HepG2 (cell line): ENCODE measurements at regions not wholly inside any gene's neighbourhood (a gene's known extent, or its start where the extent isn't known, plus 50 kb on each side); places are given as distances from the start of the nearest gene placed in this dataset.

Experiments
- ATAC-seq: fragments of 200-7000 bp; cut with Tn5 transposase; 3 replicates; pipeline ENCODE4 v1.9.1; 2020; ENCODE audit warnings: mild to moderate bottlenecking, moderate library complexity
- BruUV-seq: library from RNA; stranded (reverse); fragments of 400-500 nt; replicated peaks from 2 replicates; lab custom pipeline; 2021; lab: Mats Ljungman, UMichigan
- CTCF ChIA-PET: fragments of 300-600 bp; formaldehyde crosslinking; extraction: SDS; loops from one replicate; lab custom pipeline; 2021; ENCODE audit warnings: low total read pairs, inconsistent platforms, low intra/inter-chr PET ratio; lab: Yijun Ruan, JAX
- POLR2A ChIA-PET: fragments of 350-600 bp; sonication (Branson Sonifier 250); formaldehyde crosslinking; loops from one replicate; lab custom pipeline; 2020; ENCODE audit warnings: antibody characterized with exemption, inconsistent platforms; lab: Yijun Ruan, JAX
- DNase-seq: peaks from one replicate; pipeline ENCODE4 v3.0.0-alpha.2; 2015; ENCODE audit warnings: low spot score
- FAIRE-seq: peaks from 3 replicates; lab custom pipeline; 2011; peaks lifted over from hg19 to GRCh38; lab: Jason Lieb, UNC
- H2AFZ ChIP-seq: one replicate; pipeline ENCODE4 v1.6.1; 2011; ENCODE audit warnings: low read length, inconsistent platforms
- H3K27ac ChIP-seq: fragments of 300-600 bp; 3 replicates; pipeline ENCODE4 v1.8.0; 2011; ENCODE audit warnings: mixed run types, mild to moderate bottlenecking, mixed read lengths, low read length, inconsistent platforms; ENCODE audit not compliant: insufficient read depth; ENCODE audit errors: extremely low read length
- H3K27me3 ChIP-seq, 2 experiments: fragments of 200-600 bp in 1 of 2; 2 replicates in 1 of 2; 3 replicates in 1 of 2; pipeline versions ENCODE4 v1.6.0 to v1.8.0; 2011; ENCODE audit warnings: low read length in 2 of 2, mild to moderate bottlenecking in 2 of 2, moderate library complexity in 2 of 2, inconsistent platforms in 1 of 2; ENCODE audit not compliant: insufficient read depth in 2 of 2, control insufficient read depth in 1 of 2
- H3K36me3 ChIP-seq, 2 experiments: fragments of 200-600 bp in 1 of 2; replicated peaks in 1 of 2; 2 replicates in 1 of 2; 3 replicates in 1 of 2; pipeline versions ENCODE4 v1.5.1 to v1.8.0; 2011; ENCODE audit warnings: low read length in 2 of 2, inconsistent platforms in 1 of 2; ENCODE audit not compliant: insufficient read depth in 2 of 2, control insufficient read depth in 1 of 2
- H3K4me1 ChIP-seq: 2 replicates; pipeline ENCODE4 v1.5.1; 2012; ENCODE audit warnings: low read length, inconsistent platforms; ENCODE audit not compliant: insufficient read depth
- H3K4me2 ChIP-seq: 2 replicates; pipeline ENCODE4 v1.6.0; 2011; ENCODE audit warnings: low read depth, low read length, inconsistent platforms
- H3K4me3 ChIP-seq, 3 experiments: fragments of 200-600 bp in 1 of 3; sonication (generic), shearing (Covaris generic) in 1 of 3; replicated peaks in 1 of 3; 2 replicates each; pipeline ENCODE4 v1.5.1; 2011 to 2016; ENCODE audit warnings: low read length in 3 of 3, inconsistent platforms in 2 of 3, low read depth in 2 of 3, mild to moderate bottlenecking in 2 of 3, control low read depth in 1 of 3, mixed read lengths in 1 of 3; ENCODE audit not compliant: insufficient read depth in 1 of 3
- H3K79me2 ChIP-seq: one replicate; pipeline ENCODE4 v1.6.1; 2011; ENCODE audit warnings: low read length, inconsistent platforms; ENCODE audit not compliant: insufficient read depth
- H3K9ac ChIP-seq: 2 replicates; pipeline ENCODE4 v1.6.0; 2011; ENCODE audit warnings: mild to moderate bottlenecking, low read depth, low read length, inconsistent platforms; ENCODE audit not compliant: insufficient read depth
- H3K9me3 ChIP-seq: 2 replicates; pipeline ENCODE4 v1.5.1; 2012; ENCODE audit warnings: mild to moderate bottlenecking, low read length
- H4K20me1 ChIP-seq: 2 replicates; pipeline ENCODE4 v1.6.0; 2011; ENCODE audit warnings: inconsistent platforms, mild to moderate bottlenecking, low read length, moderate library complexity; ENCODE audit not compliant: insufficient read depth
- CENPBD1 ChIP-seq: sonication (generic); formaldehyde crosslinking; IDR thresholded peaks from 2 replicates; pipeline ENCODE4 v1.8.0; 2022; ENCODE audit warnings: missing genetic modification reagents, low read depth, mild to moderate bottlenecking, borderline replicate concordance
- HBP1 ChIP-seq: IDR thresholded peaks from 2 replicates; pipeline ENCODE4 v1.6.1; 2016; ENCODE audit warnings: low read depth, control low read depth
- HNRNPUL1 ChIP-seq: fragments of 200-400 bp; formaldehyde crosslinking; IDR thresholded peaks from 2 replicates; pipeline ENCODE4 v1.6.1; 2017; ENCODE audit warnings: low read depth, mild to moderate bottlenecking, low read length, moderate library complexity
- HOXA9 ChIP-seq: sonication (generic); formaldehyde crosslinking; IDR thresholded peaks from 2 replicates; pipeline ENCODE4 v1.8.1; 2022; ENCODE audit warnings: missing genetic modification reagents, mild to moderate bottlenecking, moderate library complexity, borderline replicate concordance
- IRF1 ChIP-seq: sonication (generic); formaldehyde crosslinking; IDR thresholded peaks from 2 replicates; pipeline ENCODE4 v1.4.0; 2020; ENCODE audit warnings: low read depth, mild to moderate bottlenecking, missing genetic modification reagents
- IRF9 ChIP-seq: sonication (generic); formaldehyde crosslinking; IDR thresholded peaks from 2 replicates; pipeline ENCODE4 v1.8.0; 2022; ENCODE audit warnings: missing genetic modification reagents, mild to moderate bottlenecking, borderline replicate concordance
- KLF16 ChIP-seq, 2 experiments: sonication (generic) in 1 of 2; formaldehyde crosslinking in 1 of 2; IDR thresholded peaks; 2 replicates each; pipeline versions ENCODE4 v1.6.1 to v1.8.0; 2016 to 2023; ENCODE audit warnings: missing genetic modification reagents in 2 of 2, missing compliant biosample characterization in 1 of 2
- MNT ChIP-seq: fragments of 450-650 bp; IDR thresholded peaks from 2 replicates; pipeline ENCODE4 v1.6.1; 2016
- NCOA5 ChIP-seq: sonication (generic); formaldehyde crosslinking; IDR thresholded peaks from 2 replicates; pipeline ENCODE4 v1.4.0; 2020; ENCODE audit warnings: missing genetic modification reagents
- NFE2L1 ChIP-seq: sonication (generic); formaldehyde crosslinking; IDR thresholded peaks from 2 replicates; pipeline ENCODE4 v1.4.0; 2020; ENCODE audit warnings: missing genetic modification reagents, mild to moderate bottlenecking, borderline replicate concordance
- NFIB ChIP-seq: sonication (generic); formaldehyde crosslinking; IDR thresholded peaks from 2 replicates; pipeline ENCODE4 v1.9.0; 2021; ENCODE audit warnings: missing genetic modification reagents, mild to moderate bottlenecking, borderline replicate concordance
- POLR2A ChIP-seq, 2 experiments: IDR thresholded peaks; 2 replicates each; pipeline ENCODE4 v1.6.1; 2011; ENCODE audit warnings: low read depth in 2 of 2, low read length in 2 of 2, mild to moderate bottlenecking in 1 of 2, moderate library complexity in 1 of 2; ENCODE audit not compliant: insufficient read depth in 1 of 2
- ZNF138 ChIP-seq: sonication (generic); formaldehyde crosslinking; IDR thresholded peaks from 2 replicates; pipeline ENCODE4 v1.5.0; 2020; ENCODE audit warnings: mild to moderate bottlenecking, low read depth, missing genetic modification reagents
- ZNF333 ChIP-seq: sonication (generic); formaldehyde crosslinking; IDR thresholded peaks from 2 replicates; pipeline ENCODE4 v1.4.0; 2020; ENCODE audit warnings: mild to moderate bottlenecking, missing genetic modification reagents, borderline replicate concordance
- ZNF800 ChIP-seq: sonication (generic); formaldehyde crosslinking; IDR thresholded peaks from 2 replicates; pipeline ENCODE4 v1.4.0; 2020; ENCODE audit warnings: missing genetic modification reagents
- ZSCAN25 ChIP-seq: sonication (generic); formaldehyde crosslinking; IDR thresholded peaks from 2 replicates; pipeline ENCODE4 v1.8.0; 2022; ENCODE audit warnings: mild to moderate bottlenecking, missing genetic modification reagents
- WGBS: methylation state at CpG from one replicate; pipeline ENCODE4 v1.1.6; 2017; ENCODE audit warnings: low lambda C conversion rate; 5-methylcytosine and 5-hydroxymethylcytosine counted together
- in situ Hi-C: cut with HindIII; loops from 2 replicates; pipeline ENCODE4 v1.10.0; 2017; ENCODE audit warnings: low pct_unique_long_range_greater_than_20kb; ENCODE audit not compliant: extremely low pct_ligation_motif_present
- intact Hi-C: fragments of 100-400 bp; cut with micrococcal nuclease; formaldehyde crosslinking; loops from one replicate; pipeline ENCODE4 v1.10.0; 2022; ENCODE audit not compliant: unreplicated experiment

- TF ChIP-seq ZNF800 (CRISPR knock-in tag) = no peak
These were observed 369.8 kb downstream of the AACS start (continued) for GRCh38 chr12:125434936-125435443.

- Histone ChIP-seq H3K79me2 (no peaks in the 10 kb centered on the region), H3K4me1 (no peaks in the 10 kb centered on the region), H3K9me3 (no peaks in the 10 kb centered on the region), H3K9ac (no peak overlapping the region), H4K20me1 (no peaks in the 10 kb centered on the region), H3K27ac (no peak overlapping the region), H3K27me3 (peaks cover 5 to 6% of the 10 kb centered on the region in 2 experiments; a peak in 3 of 5 replicates), H3K4me2 (no peak overlapping the region), H2AFZ (no peak overlapping the region), H3K36me3 (no peaks in the 10 kb centered on the region), H3K4me3 (no peak overlapping the region)
- intact Hi-C loops (no loop called here), in situ Hi-C loops (no loop called here)
- DNase-seq (no peak), FAIRE-seq (no peak), ATAC-seq (no peak)
- POLR2A ChIA-PET = no interaction called here
- CTCF ChIA-PET = no interaction called here
- WGBS = 26% methylated on average over 5 of the region's 7 CpGs
- no TSS peak for BruUV-seq
- no peak for TF ChIP-seq ZSCAN25 (CRISPR knock-in tag)
- TF ChIP-seq NFIB = no peak
- TF ChIP-seq KLF16 (CRISPR knock-in tag; IDR thresholded peaks at IDR 0.05) = no peak
- TF ChIP-seq IRF9 = no peak
- no peak for TF ChIP-seq NCOA5 (CRISPR knock-in tag)
- TF ChIP-seq POLR2A (IDR thresholded peaks at IDR 0.05; ENCODE audit: insufficient read depth in 1 of 2, low read depth in 2 of 2, low read length in 2 of 2) = no peak
- TF ChIP-seq CENPBD1 = no peak
- no peak for TF ChIP-seq MNT
- TF ChIP-seq ZNF333 (CRISPR knock-in tag) = no peak
- no peak for TF ChIP-seq HBP1 (CRISPR knock-in tag)
- no peak for TF ChIP-seq NFE2L1 (CRISPR knock-in tag)
- no peak for TF ChIP-seq IRF1 (CRISPR knock-in tag)
- no peak for TF ChIP-seq HNRNPUL1
- TF ChIP-seq HOXA9 (CRISPR knock-in tag) = no peak
- TF ChIP-seq ZNF138 (CRISPR knock-in tag) = no peak
These were observed 370.6 kb downstream of the AACS start for GRCh38 chr12:125435871-125436270.
